H54 (cell line): ENCODE measurements at regions not wholly inside any gene's neighbourhood (a gene's known extent, or its start where the extent isn't known, plus 50 kb on each side); places are given as distances from the start of the nearest gene placed in this dataset.
A peak's percentile ranks its signal among the peaks of the same experiment; 100 is the strongest.

ENCODE experiments used
- DNase-seq: peaks from one replicate; pipeline ENCODE4 v3.0.0; 2011; ENCODE audit warnings: low spot score, mixed read lengths; ENCODE audit not compliant: insufficient read length
- FAIRE-seq: peaks from 3 replicates; lab custom pipeline; 2011; peaks lifted over from hg19 to GRCh38; lab: Jason Lieb, UNC
- POLR2A ChIP-seq: IDR thresholded peaks from 2 replicates; pipeline ENCODE4 v1.6.1; 2011; ENCODE audit warnings: low read depth, mild to moderate bottlenecking, low read length

- DNase-seq (no peak), FAIRE-seq (no peak)
- no peak for TF ChIP-seq POLR2A
Measured at GRCh38 chr4:13968723-13969122, 341.2 kb upstream of the BOD1L1 start.

- no peak for TF ChIP-seq POLR2A
- no peak for FAIRE-seq
- no peak for DNase-seq
Measured at GRCh38 chr4:13970349-13970748, 342.8 kb upstream of the BOD1L1 start.

GRCh38 chr4:13977746-13978145 is 350.2 kb upstream of the BOD1L1 start:
- no peak for DNase-seq
- no peak for TF ChIP-seq POLR2A
- no peak for FAIRE-seq

GRCh38 chr4:13980317-13981310 is 353.1 kb upstream of the BOD1L1 start:
- DNase-seq (peak; percentile 38), FAIRE-seq (peak; percentile 75)
- TF ChIP-seq POLR2A = no peak

- TF ChIP-seq POLR2A = no peak
- DNase-seq (no peak), FAIRE-seq (no peak)
Measured at GRCh38 chr4:13981499-13981898, 354.0 kb upstream of the BOD1L1 start.

- no peak for TF ChIP-seq POLR2A
- no peak for DNase-seq
- no peak for FAIRE-seq
Measured at GRCh38 chr4:13982010-13982409, 354.5 kb upstream of the BOD1L1 start.

- no peak for TF ChIP-seq POLR2A
- FAIRE-seq (no peak), DNase-seq (no peak)
Measured at GRCh38 chr4:13983189-13983790, 355.8 kb upstream of the BOD1L1 start.

GRCh38 chr4:13984991-13985800 is 357.7 kb upstream of the BOD1L1 start:
- no peak for FAIRE-seq
- DNase-seq = no peak

GRCh38 chr4:13985837-13986236 is 358.3 kb upstream of the BOD1L1 start:
- no peak for TF ChIP-seq POLR2A
- FAIRE-seq (no peak), DNase-seq (no peak)

More at GRCh38 chr4:13984991-13985800, 357.7 kb upstream of the BOD1L1 start:
- no peak for TF ChIP-seq POLR2A

- DNase-seq = no peak
- no peak for FAIRE-seq
- TF ChIP-seq POLR2A = no peak
Measured at GRCh38 chr4:13986548-13986947, 359.0 kb upstream of the BOD1L1 start.

- FAIRE-seq (peak; percentile 60), DNase-seq (no peak)
Measured at GRCh38 chr4:13988353-13989305, 361.1 kb upstream of the BOD1L1 start.

GRCh38 chr4:13989501-13989900 is 362.0 kb upstream of the BOD1L1 start:
- DNase-seq (no peak), FAIRE-seq (no peak)
- TF ChIP-seq POLR2A = no peak

More at GRCh38 chr4:13988353-13989305, 361.1 kb upstream of the BOD1L1 start:
- no peak for TF ChIP-seq POLR2A
